ENCODE measurements at regions not wholly inside any gene's neighbourhood (a gene's known extent, or its start where the extent isn't known, plus 50 kb on each side); places are given as distances from the start of the nearest gene placed in this dataset.

- Histone ChIP-seq H3K9ac (ENCODE audit: insufficient read depth, low read depth, low read length) (no peak overlapping the region), H3K4me1 (ENCODE audit: insufficient read depth, low read length) (no peaks in the 10 kb centered on the region), H2AFZ (ENCODE audit: low read length) (no peak overlapping the region), H3K27me3 (ENCODE audit: control insufficient read depth in 1 of 2, insufficient read depth in 2 of 2, low read length in 2 of 2) (no peaks in the 10 kb centered on the region), H4K20me1 (ENCODE audit: insufficient read depth, low read length) (no peaks in the 10 kb centered on the region), H3K9me3 (ENCODE audit: low read length) (peaks cover 83% of the 10 kb centered on the region), H3K36me3 (replicated peaks in 1 of 2; ENCODE audit: control insufficient read depth in 1 of 2, insufficient read depth in 2 of 2, low read length in 2 of 2) (no peaks in the 10 kb centered on the region), H3K79me2 (ENCODE audit: insufficient read depth, low read length) (no peaks in the 10 kb centered on the region), H3K4me3 (replicated peaks in 1 of 3; ENCODE audit: insufficient read depth in 1 of 3, low read depth in 2 of 3, low read length in 3 of 3) (no peak overlapping the region), H3K4me2 (ENCODE audit: low read depth, low read length) (no peak overlapping the region), H3K27ac (ENCODE audit: extremely low read length, insufficient read depth, low read length) (no peak overlapping the region)
- intact Hi-C loops (cut with micrococcal nuclease; ENCODE audit: unreplicated experiment) (no loop called here), in situ Hi-C loops (cut with HindIII; ENCODE audit: extremely low pct_ligation_motif_present, low pct_unique_long_range_greater_than_20kb) (no loop called here)
- BruUV-seq (replicated peaks) = no TSS peak
- FAIRE-seq = no peak
- WGBS (ENCODE audit: low lambda C conversion rate) = 0% methylated on average over 1 of the region's 1 CpG
- ATAC-seq = no peak
- no peak for DNase-seq (ENCODE audit: low spot score)
- ChIA-PET CTCF (ENCODE audit: low intra/inter-chr PET ratio, low total read pairs) (no interaction called here), POLR2A (no interaction called here)
- TF ChIP-seq ZNF775 (CRISPR knock-in tag; IDR thresholded peaks at IDR 0.05; ENCODE audit: borderline replicate concordance) = no peak
- TF ChIP-seq ARID4A (CRISPR knock-in tag; IDR thresholded peaks at IDR 0.05; ENCODE audit: borderline replicate concordance) = no peak
- no peak for TF ChIP-seq ZFAT (CRISPR knock-in tag; conservative IDR thresholded peaks at IDR 0.05)
- TF ChIP-seq, protein P1, sequence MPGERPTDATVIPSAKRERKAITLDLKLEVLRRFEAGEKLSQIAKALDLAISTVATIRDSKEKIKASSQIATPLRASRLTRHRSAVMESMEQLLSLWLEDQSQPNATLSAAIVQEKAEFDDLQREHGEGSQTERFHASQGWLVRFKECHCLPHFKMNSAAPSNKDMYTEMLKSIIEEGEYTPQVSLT (CRISPR knock-in tag; IDR thresholded peaks at IDR 0.05; ENCODE audit: borderline replicate concordance, low read depth) = no peak
- no peak for TF ChIP-seq CHD4 (IDR thresholded peaks at IDR 0.05; ENCODE audit: borderline replicate concordance, low read length)
- TF ChIP-seq, protein P2, sequence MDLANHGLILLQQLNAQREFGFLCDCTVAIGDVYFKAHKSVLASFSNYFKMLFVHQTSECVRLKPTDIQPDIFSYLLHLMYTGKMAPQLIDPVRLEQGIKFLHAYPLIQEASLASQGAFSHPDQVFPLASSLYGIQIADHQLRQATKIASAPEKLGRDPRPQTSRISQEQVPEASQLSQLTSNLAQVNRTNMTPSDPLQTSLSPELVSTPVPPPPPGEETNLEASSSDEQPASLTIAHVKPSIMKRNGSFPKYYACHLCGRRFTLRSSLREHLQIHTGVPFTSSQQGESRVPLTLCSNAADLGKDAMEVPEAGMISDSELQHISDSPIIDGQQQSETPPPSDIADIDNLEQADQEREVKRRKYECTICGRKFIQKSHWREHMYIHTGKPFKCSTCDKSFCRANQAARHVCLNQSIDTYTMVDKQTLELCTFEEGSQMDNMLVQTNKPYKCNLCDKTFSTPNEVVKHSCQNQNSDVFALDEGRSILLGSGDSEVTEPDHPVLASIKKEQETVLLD (CRISPR knock-in tag; IDR thresholded peaks at IDR 0.05; ENCODE audit: low read depth) = no peak
- TF ChIP-seq ZNF225 (CRISPR knock-in tag; IDR thresholded peaks at IDR 0.05) = no peak
- no peak for TF ChIP-seq ZNF232 (CRISPR knock-in tag; IDR thresholded peaks at IDR 0.05; ENCODE audit: borderline replicate concordance)
- TF ChIP-seq REPIN1 (CRISPR knock-in tag; IDR thresholded peaks at IDR 0.05; ENCODE audit: borderline replicate concordance, low read depth) = no peak
- TF ChIP-seq ZNF691 (CRISPR knock-in tag; IDR thresholded peaks at IDR 0.05; ENCODE audit: borderline replicate concordance, low read depth) = no peak
- TF ChIP-seq, protein P3, sequence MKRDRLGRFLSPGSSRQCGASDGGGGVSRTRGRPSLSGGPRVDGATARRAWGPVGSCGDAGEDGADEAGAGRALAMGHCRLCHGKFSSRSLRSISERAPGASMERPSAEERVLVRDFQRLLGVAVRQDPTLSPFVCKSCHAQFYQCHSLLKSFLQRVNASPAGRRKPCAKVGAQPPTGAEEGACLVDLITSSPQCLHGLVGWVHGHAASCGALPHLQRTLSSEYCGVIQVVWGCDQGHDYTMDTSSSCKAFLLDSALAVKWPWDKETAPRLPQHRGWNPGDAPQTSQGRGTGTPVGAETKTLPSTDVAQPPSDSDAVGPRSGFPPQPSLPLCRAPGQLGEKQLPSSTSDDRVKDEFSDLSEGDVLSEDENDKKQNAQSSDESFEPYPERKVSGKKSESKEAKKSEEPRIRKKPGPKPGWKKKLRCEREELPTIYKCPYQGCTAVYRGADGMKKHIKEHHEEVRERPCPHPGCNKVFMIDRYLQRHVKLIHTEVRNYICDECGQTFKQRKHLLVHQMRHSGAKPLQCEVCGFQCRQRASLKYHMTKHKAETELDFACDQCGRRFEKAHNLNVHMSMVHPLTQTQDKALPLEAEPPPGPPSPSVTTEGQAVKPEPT (CRISPR knock-in tag; IDR thresholded peaks at IDR 0.05; ENCODE audit: low read depth) = no peak
- TF ChIP-seq ERF (CRISPR knock-in tag; IDR thresholded peaks at IDR 0.05) = no peak
- TF ChIP-seq PAX8 (CRISPR knock-in tag; IDR thresholded peaks at IDR 0.05; ENCODE audit: borderline replicate concordance) = no peak
- TF ChIP-seq HOMEZ (CRISPR knock-in tag; IDR thresholded peaks at IDR 0.05; ENCODE audit: low read depth) = no peak
Measured at GRCh38 chr7:14092331-14092730, 102.9 kb upstream of the ETV1 start.
